GM18858 (cell line): ENCODE measurements at regions not wholly inside any gene's neighbourhood (a gene's known extent, or its start where the extent isn't known, plus 50 kb on each side); places are given as distances from the start of the nearest gene placed in this dataset.

Experiments used
- ATAC-seq: cut with Tn5 transposase; IDR thresholded peaks from one replicate; pipeline ENCODE4 v1.9.1; 2021; ENCODE audit not compliant: unreplicated experiment

GRCh38 chr12:126616441-126616840 is 1551.2 kb downstream of the AACS start:
- ATAC-seq = no peak

GRCh38 chr12:126617312-126617711 is 1552.1 kb downstream of the AACS start:
- no peak for ATAC-seq

- ATAC-seq = no peak
Measured at GRCh38 chr12:126627596-126627995, 1562.4 kb downstream of the AACS start.

GRCh38 chr12:126636821-126637220 is 1571.6 kb downstream of the AACS start:
- ATAC-seq = no peak

- no peak for ATAC-seq
Measured at GRCh38 chr12:126644236-126645020, 1579.2 kb downstream of the AACS start.

- ATAC-seq = no peak
Measured at GRCh38 chr12:126648074-126648473, 1582.8 kb downstream of the AACS start.

GRCh38 chr12:126651133-126651532 is 1585.9 kb downstream of the AACS start:
- ATAC-seq = no peak

- no peak for ATAC-seq
Measured at GRCh38 chr12:126663304-126664094, 1598.3 kb downstream of the AACS start.

GRCh38 chr12:126667339-126667738 is 1599.6 kb upstream of the TMEM132C start:
- no peak for ATAC-seq

GRCh38 chr12:126668538-126668937 is 1598.4 kb upstream of the TMEM132C start:
- ATAC-seq = no peak

GRCh38 chr12:126668961-126669360 is 1598.0 kb upstream of the TMEM132C start:
- ATAC-seq = no peak

- ATAC-seq = no peak
Measured at GRCh38 chr12:126676434-126676833, 1590.5 kb upstream of the TMEM132C start.

- ATAC-seq = no peak
Measured at GRCh38 chr12:126681676-126682075, 1585.3 kb upstream of the TMEM132C start.

GRCh38 chr12:126684703-126685102 is 1582.3 kb upstream of the TMEM132C start:
- no peak for ATAC-seq

- no peak for ATAC-seq
Measured at GRCh38 chr12:126685636-126686035, 1581.3 kb upstream of the TMEM132C start.

GRCh38 chr12:126688556-126688955 is 1578.4 kb upstream of the TMEM132C start:
- ATAC-seq = no peak

GRCh38 chr12:126700096-126700495 is 1566.9 kb upstream of the TMEM132C start:
- ATAC-seq = no peak

GRCh38 chr12:126704609-126705008 is 1562.4 kb upstream of the TMEM132C start:
- no peak for ATAC-seq

GRCh38 chr12:126706300-126706699 is 1560.7 kb upstream of the TMEM132C start:
- ATAC-seq = no peak

GRCh38 chr12:126708492-126708896 is 1558.5 kb upstream of the TMEM132C start:
- ATAC-seq = no peak

GRCh38 chr12:126718365-126718764 is 1548.6 kb upstream of the TMEM132C start:
- ATAC-seq = no peak
